ENCODE measurements at regions not wholly inside any gene's neighbourhood (a gene's known extent, or its start where the extent isn't known, plus 50 kb on each side); places are given as distances from the start of the nearest gene placed in this dataset.
"Not testable (repeated sequence)": the region's sequence is repeated elsewhere in the genome, so short reads cannot be mapped to it uniquely, and the experiment has no call there.

- FAIRE-seq: peak; percentile 98
Observed at GRCh38 chr18:75987913-75988312, 507.1 kb downstream of the ZNF516 start.

GRCh38 chr18:75984853-75985252 lies 510.2 kb downstream of the ZNF516 start:
- FAIRE-seq: no peak

- no peak for FAIRE-seq
Observed at GRCh38 chr18:75981102-75981501, 513.9 kb downstream of the ZNF516 start.

GRCh38 chr18:75977081-75977480 lies 518.0 kb downstream of the ZNF516 start:
- no peak for FAIRE-seq

- FAIRE-seq: no peak
Observed at GRCh38 chr18:75970212-75970611, 524.8 kb downstream of the ZNF516 start.

GRCh38 chr18:75966431-75966830 lies 528.6 kb downstream of the ZNF516 start:
- FAIRE-seq: no peak

GRCh38 chr18:75962036-75962572 lies 532.9 kb downstream of the ZNF516 start:
- no peak for FAIRE-seq

- not testable (repeated sequence) for FAIRE-seq
Observed at GRCh38 chr18:75960356-75960755, 532.9 kb upstream of the SMIM21 start.

- no peak for FAIRE-seq
Observed at GRCh38 chr18:75959150-75959549, 531.6 kb upstream of the SMIM21 start.

GRCh38 chr18:75958683-75959082 lies 531.2 kb upstream of the SMIM21 start:
- no peak for FAIRE-seq

- no peak for FAIRE-seq
Observed at GRCh38 chr18:75945265-75945933, 517.9 kb upstream of the SMIM21 start.

GRCh38 chr18:75937306-75937705 lies 509.8 kb upstream of the SMIM21 start:
- no peak for FAIRE-seq

- no peak for FAIRE-seq
Observed at GRCh38 chr18:75936862-75937261, 509.4 kb upstream of the SMIM21 start.

- no peak for FAIRE-seq
Observed at GRCh38 chr18:75931079-75931478, 503.6 kb upstream of the SMIM21 start.

- FAIRE-seq: no peak
Observed at GRCh38 chr18:75928706-75929105, 501.2 kb upstream of the SMIM21 start.

- FAIRE-seq: no peak
Observed at GRCh38 chr18:75927791-75928190, 500.3 kb upstream of the SMIM21 start.

GRCh38 chr18:75926811-75927210 lies 499.3 kb upstream of the SMIM21 start:
- FAIRE-seq: no peak

GRCh38 chr18:75923169-75923568 lies 495.7 kb upstream of the SMIM21 start:
- no peak for FAIRE-seq

- no peak for FAIRE-seq
Observed at GRCh38 chr18:75916624-75916982, 489.1 kb upstream of the SMIM21 start.

- FAIRE-seq: no peak
Observed at GRCh38 chr18:75915941-75916623, 488.6 kb upstream of the SMIM21 start.

- FAIRE-seq: no peak
Observed at GRCh38 chr18:75912829-75913228, 485.3 kb upstream of the SMIM21 start.

- FAIRE-seq: no peak
Observed at GRCh38 chr18:75904416-75904815, 476.9 kb upstream of the SMIM21 start.

- no peak for FAIRE-seq
Observed at GRCh38 chr18:75898651-75899050, 471.1 kb upstream of the SMIM21 start.

GRCh38 chr18:75897386-75897785 lies 469.9 kb upstream of the SMIM21 start:
- no peak for FAIRE-seq
